HUES48 (cell line): ENCODE measurements at regions not wholly inside any gene's neighbourhood (a gene's known extent, or its start where the extent isn't known, plus 50 kb on each side); places are given as distances from the start of the nearest gene placed in this dataset.

Experiments used
- H3K27ac ChIP-seq: one replicate; pipeline ENCODE4 v1.7.0; 2013; ENCODE audit warnings: low read depth, low read length, inconsistent platforms
- H3K27me3 ChIP-seq: 2 replicates; pipeline ENCODE4 v1.6.1; 2013; ENCODE audit warnings: mild to moderate bottlenecking, low read length; ENCODE audit not compliant: control insufficient read depth, insufficient read depth
- H3K36me3 ChIP-seq: 2 replicates; pipeline ENCODE4 v1.6.1; 2013; ENCODE audit warnings: low read length; ENCODE audit not compliant: control insufficient read depth, insufficient read depth
- H3K4me1 ChIP-seq: 2 replicates; pipeline ENCODE4 v1.6.1; 2013; ENCODE audit warnings: mild to moderate bottlenecking, low read length; ENCODE audit not compliant: control insufficient read depth, insufficient read depth
- H3K4me3 ChIP-seq: 2 replicates; pipeline ENCODE4 v1.5.1; 2013; ENCODE audit warnings: mild to moderate bottlenecking, low read depth, low read length
- H3K9ac ChIP-seq: 2 replicates; pipeline ENCODE4 v1.6.1; 2013; ENCODE audit warnings: mild to moderate bottlenecking, low read depth, low read length, moderate library complexity
- H3K9me3 ChIP-seq: 2 replicates; pipeline ENCODE4 v1.6.1; 2013; ENCODE audit warnings: low read length; ENCODE audit not compliant: control insufficient read depth, insufficient read depth

- Histone ChIP-seq H3K36me3 (no peaks in the 10 kb centered on the region), H3K9ac (no peak overlapping the region), H3K4me3 (no peak overlapping the region), H3K27ac (no peak overlapping the region), H3K27me3 (no peaks in the 10 kb centered on the region), H3K4me1 (no peaks in the 10 kb centered on the region), H3K9me3 (no peaks in the 10 kb centered on the region)
Measured at GRCh38 chr5:28862137-28862859, 1823.9 kb upstream of the CDH9 start.

GRCh38 chr5:28855626-28856025 lies 1817.2 kb upstream of the CDH9 start:
- Histone ChIP-seq H3K4me1 (no peaks in the 10 kb centered on the region), H3K9me3 (no peaks in the 10 kb centered on the region), H3K4me3 (no peak overlapping the region), H3K27me3 (no peaks in the 10 kb centered on the region), H3K36me3 (no peaks in the 10 kb centered on the region), H3K27ac (no peak overlapping the region), H3K9ac (no peak overlapping the region)

- no peaks in the 10 kb centered on the region for H3K9me3 ChIP-seq
- H3K4me1 ChIP-seq: no peaks in the 10 kb centered on the region
- no peak overlapping the region for H3K4me3 ChIP-seq
- H3K9ac ChIP-seq: no peak overlapping the region
- H3K36me3 ChIP-seq: no peaks in the 10 kb centered on the region
- no peak overlapping the region for H3K27ac ChIP-seq
- H3K27me3 ChIP-seq: no peaks in the 10 kb centered on the region
Measured at GRCh38 chr5:28850320-28850921, 1812.0 kb upstream of the CDH9 start.

GRCh38 chr5:28831042-28831441 lies 1792.7 kb upstream of the CDH9 start:
- no peaks in the 10 kb centered on the region for H3K27me3 ChIP-seq
- no peak overlapping the region for H3K4me3 ChIP-seq
- no peak overlapping the region for H3K9ac ChIP-seq
- H3K27ac ChIP-seq: no peak overlapping the region
- no peaks in the 10 kb centered on the region for H3K36me3 ChIP-seq
- H3K9me3 ChIP-seq: 0 out of 2 replicates have a peak, but pooled peaks cover under 1% of the 10 kb centered on the region
- H3K4me1 ChIP-seq: no peaks in the 10 kb centered on the region

GRCh38 chr5:28823231-28823630 lies 1784.8 kb upstream of the CDH9 start:
- Histone ChIP-seq H3K9me3 (peaks cover 21% of the 10 kb centered on the region), H3K9ac (no peak overlapping the region), H3K27me3 (no peaks in the 10 kb centered on the region), H3K4me3 (no peak overlapping the region), H3K4me1 (no peaks in the 10 kb centered on the region), H3K36me3 (no peaks in the 10 kb centered on the region), H3K27ac (no peak overlapping the region)

GRCh38 chr5:28822071-28822470 lies 1783.7 kb upstream of the CDH9 start:
- Histone ChIP-seq H3K9ac (no peak overlapping the region), H3K9me3 (peaks cover 21% of the 10 kb centered on the region)

GRCh38 chr5:28810751-28811136 lies 1772.4 kb upstream of the CDH9 start:
- no peak overlapping the region for H3K9ac ChIP-seq
- no peak overlapping the region for H3K27ac ChIP-seq
- no peaks in the 10 kb centered on the region for H3K27me3 ChIP-seq
- no peaks in the 10 kb centered on the region for H3K36me3 ChIP-seq
- no peaks in the 10 kb centered on the region for H3K9me3 ChIP-seq
- no peak overlapping the region for H3K4me3 ChIP-seq
- H3K4me1 ChIP-seq: no peaks in the 10 kb centered on the region

More at GRCh38 chr5:28822071-28822470, 1783.7 kb upstream of the CDH9 start:
- Histone ChIP-seq H3K36me3 (no peaks in the 10 kb centered on the region), H3K27ac (no peak overlapping the region), H3K4me1 (no peaks in the 10 kb centered on the region), H3K27me3 (no peaks in the 10 kb centered on the region), H3K4me3 (no peak overlapping the region)

GRCh38 chr5:28809811-28810750 lies 1771.7 kb upstream of the CDH9 start:
- H3K4me3 ChIP-seq: no peak overlapping the region
- H3K9ac ChIP-seq: no peak overlapping the region
- no peaks in the 10 kb centered on the region for H3K4me1 ChIP-seq
- no peaks in the 10 kb centered on the region for H3K36me3 ChIP-seq
- H3K27me3 ChIP-seq: no peaks in the 10 kb centered on the region
- no peak overlapping the region for H3K27ac ChIP-seq
- no peaks in the 10 kb centered on the region for H3K9me3 ChIP-seq

- no peaks in the 10 kb centered on the region for H3K4me1 ChIP-seq
- H3K9ac ChIP-seq: no peak overlapping the region
- H3K27ac ChIP-seq: no peak overlapping the region
- no peaks in the 10 kb centered on the region for H3K36me3 ChIP-seq
- H3K4me3 ChIP-seq: no peak overlapping the region
- H3K27me3 ChIP-seq: no peaks in the 10 kb centered on the region
- H3K9me3 ChIP-seq: no peaks in the 10 kb centered on the region
Measured at GRCh38 chr5:28808967-28809810, 1770.8 kb upstream of the CDH9 start.

- Histone ChIP-seq H3K27ac (no peak overlapping the region), H3K4me1 (no peaks in the 10 kb centered on the region), H3K27me3 (no peaks in the 10 kb centered on the region), H3K9ac (no peak overlapping the region), H3K36me3 (no peaks in the 10 kb centered on the region), H3K4me3 (no peak overlapping the region), H3K9me3 (no peaks in the 10 kb centered on the region)
Measured at GRCh38 chr5:28807195-28807729, 1768.9 kb upstream of the CDH9 start.
